ENCODE measurements at regions not wholly inside any gene's neighbourhood (a gene's known extent, or its start where the extent isn't known, plus 50 kb on each side); places are given as distances from the start of the nearest gene placed in this dataset.

- no peak for ATAC-seq (replicated peaks)
- no peak overlapping the region for H3K4me3 Mint-ChIP-seq
- H3K36me3 Mint-ChIP-seq (ENCODE audit: insufficient read depth): no peaks in the 10 kb centered on the region
- H3K27ac Mint-ChIP-seq: no peak overlapping the region
- DNase-seq: no peak
- no peaks in the 10 kb centered on the region for H3K9me3 Mint-ChIP-seq
- H3K27me3 Mint-ChIP-seq: no peaks in the 10 kb centered on the region
- no peaks in the 10 kb centered on the region for H3K4me1 Mint-ChIP-seq (ENCODE audit: low read depth in 2 of 2)
Measured at GRCh38 chr18:27582760-27583412, 397.8 kb upstream of the CHST9 start.

- no peaks in the 10 kb centered on the region for H3K36me3 Mint-ChIP-seq (ENCODE audit: insufficient read depth)
- H3K4me3 Mint-ChIP-seq: no peak overlapping the region
- H3K27me3 Mint-ChIP-seq: no peaks in the 10 kb centered on the region
- no peaks in the 10 kb centered on the region for H3K9me3 Mint-ChIP-seq
- ATAC-seq (replicated peaks) (no peak), DNase-seq (no peak)
- no peak overlapping the region for H3K27ac Mint-ChIP-seq
- H3K4me1 Mint-ChIP-seq (ENCODE audit: low read depth in 2 of 2): no peaks in the 10 kb centered on the region
Measured at GRCh38 chr18:27581296-27581904, 396.3 kb upstream of the CHST9 start.

- Mint-ChIP-seq H3K27me3 (no peaks in the 10 kb centered on the region), H3K4me1 (ENCODE audit: low read depth in 2 of 2) (no peaks in the 10 kb centered on the region), H3K9me3 (peaks cover 0 to 6% of the 10 kb centered on the region in 2 donors), H3K36me3 (ENCODE audit: insufficient read depth) (no peaks in the 10 kb centered on the region), H3K4me3 (no peak overlapping the region), H3K27ac (no peak overlapping the region)
- ATAC-seq (replicated peaks) (no peak), DNase-seq (no peak)
Measured at GRCh38 chr18:27579364-27579763, 394.3 kb upstream of the CHST9 start.

- no peaks in the 10 kb centered on the region for H3K4me1 Mint-ChIP-seq (ENCODE audit: low read depth in 2 of 2)
- no peak for ATAC-seq (replicated peaks)
- H3K36me3 Mint-ChIP-seq (ENCODE audit: insufficient read depth): no peaks in the 10 kb centered on the region
- no peak overlapping the region for H3K27ac Mint-ChIP-seq
- H3K9me3 Mint-ChIP-seq: peaks cover 2 to 13% of the 10 kb centered on the region in 2 donors
- no peak overlapping the region for H3K4me3 Mint-ChIP-seq
- no peak for DNase-seq
- no peaks in the 10 kb centered on the region for H3K27me3 Mint-ChIP-seq
Measured at GRCh38 chr18:27577752-27578151, 392.6 kb upstream of the CHST9 start.

GRCh38 chr18:27577265-27577664 is 392.2 kb upstream of the CHST9 start:
- H3K4me1 Mint-ChIP-seq (ENCODE audit: low read depth in 2 of 2): no peaks in the 10 kb centered on the region
- H3K4me3 Mint-ChIP-seq: no peak overlapping the region
- DNase-seq: no peak
- ATAC-seq (replicated peaks): no peak
- H3K9me3 Mint-ChIP-seq: peaks cover 5 to 13% of the 10 kb centered on the region in 2 donors
- no peak overlapping the region for H3K27ac Mint-ChIP-seq
- no peaks in the 10 kb centered on the region for H3K36me3 Mint-ChIP-seq (ENCODE audit: insufficient read depth)
- H3K27me3 Mint-ChIP-seq: no peaks in the 10 kb centered on the region

- Mint-ChIP-seq H3K9me3 (peaks cover 9 to 21% of the 10 kb centered on the region in 2 donors), H3K4me3 (no peak overlapping the region), H3K4me1 (ENCODE audit: low read depth in 2 of 2) (no peaks in the 10 kb centered on the region), H3K36me3 (ENCODE audit: insufficient read depth) (no peaks in the 10 kb centered on the region), H3K27me3 (no peaks in the 10 kb centered on the region), H3K27ac (no peak overlapping the region)
- ATAC-seq (replicated peaks) (no peak), DNase-seq (no peak)
Measured at GRCh38 chr18:27567434-27567833, 382.3 kb upstream of the CHST9 start.

- Mint-ChIP-seq H3K4me3 (no peak overlapping the region), H3K36me3 (ENCODE audit: insufficient read depth) (no peaks in the 10 kb centered on the region), H3K4me1 (ENCODE audit: low read depth in 2 of 2) (no peaks in the 10 kb centered on the region), H3K9me3 (peaks cover 9 to 21% of the 10 kb centered on the region in 2 donors), H3K27me3 (no peaks in the 10 kb centered on the region), H3K27ac (no peak overlapping the region)
- ATAC-seq (replicated peaks) (no peak), DNase-seq (no peak)
Measured at GRCh38 chr18:27564066-27564465, 379.0 kb upstream of the CHST9 start.

- H3K4me3 Mint-ChIP-seq: no peak overlapping the region
- ATAC-seq (replicated peaks) (no peak), DNase-seq (no peak)
- no peaks in the 10 kb centered on the region for H3K36me3 Mint-ChIP-seq (ENCODE audit: insufficient read depth)
- H3K27ac Mint-ChIP-seq: no peak overlapping the region
- H3K4me1 Mint-ChIP-seq (ENCODE audit: low read depth in 2 of 2): no peaks in the 10 kb centered on the region
- peaks cover 15 to 20% of the 10 kb centered on the region in 2 donors for H3K9me3 Mint-ChIP-seq
- H3K27me3 Mint-ChIP-seq: no peaks in the 10 kb centered on the region
Measured at GRCh38 chr18:27558388-27559155, 373.5 kb upstream of the CHST9 start.

- H3K9me3 Mint-ChIP-seq: peaks cover 7 to 15% of the 10 kb centered on the region in 2 donors
- no peak overlapping the region for H3K4me3 Mint-ChIP-seq
- no peaks in the 10 kb centered on the region for H3K36me3 Mint-ChIP-seq (ENCODE audit: insufficient read depth)
- ATAC-seq (replicated peaks) (no peak), DNase-seq (no peak)
- H3K27ac Mint-ChIP-seq: no peak overlapping the region
- H3K27me3 Mint-ChIP-seq: no peaks in the 10 kb centered on the region
- H3K4me1 Mint-ChIP-seq (ENCODE audit: low read depth in 2 of 2): no peaks in the 10 kb centered on the region
Measured at GRCh38 chr18:27556741-27557140, 371.6 kb upstream of the CHST9 start.

GRCh38 chr18:27549335-27550039 is 364.4 kb upstream of the CHST9 start:
- Mint-ChIP-seq H3K27me3 (no peaks in the 10 kb centered on the region), H3K36me3 (ENCODE audit: insufficient read depth) (no peaks in the 10 kb centered on the region), H3K27ac (no peak overlapping the region), H3K4me3 (no peak overlapping the region), H3K9me3 (peaks cover 5 to 33% of the 10 kb centered on the region in 2 donors), H3K4me1 (ENCODE audit: low read depth in 2 of 2) (no peaks in the 10 kb centered on the region)
- no peak for DNase-seq
- no peak for ATAC-seq (replicated peaks)

- H3K4me3 Mint-ChIP-seq: no peak overlapping the region
- no peaks in the 10 kb centered on the region for H3K36me3 Mint-ChIP-seq (ENCODE audit: insufficient read depth)
- H3K9me3 Mint-ChIP-seq: peaks cover 4 to 33% of the 10 kb centered on the region in 2 donors
- no peaks in the 10 kb centered on the region for H3K27me3 Mint-ChIP-seq
- ATAC-seq (replicated peaks): no peak
- H3K4me1 Mint-ChIP-seq (ENCODE audit: low read depth in 2 of 2): no peaks in the 10 kb centered on the region
- DNase-seq: no peak
- H3K27ac Mint-ChIP-seq: no peak overlapping the region
Measured at GRCh38 chr18:27546991-27547390, 361.9 kb upstream of the CHST9 start.

- no peak for ATAC-seq (replicated peaks)
- Mint-ChIP-seq H3K4me1 (ENCODE audit: low read depth in 2 of 2) (no peaks in the 10 kb centered on the region), H3K27ac (no peak overlapping the region)
Measured at GRCh38 chr18:27544206-27544605, 359.1 kb upstream of the CHST9 start.

GRCh38 chr18:27541293-27541692 is 356.2 kb upstream of the CHST9 start:
- no peak for DNase-seq
- no peak for ATAC-seq (replicated peaks)
- H3K4me3 Mint-ChIP-seq: no peak overlapping the region
- no peaks in the 10 kb centered on the region for H3K27me3 Mint-ChIP-seq
- H3K9me3 Mint-ChIP-seq: peaks cover 11 to 13% of the 10 kb centered on the region in 2 donors
- H3K36me3 Mint-ChIP-seq (ENCODE audit: insufficient read depth): no peaks in the 10 kb centered on the region
- no peaks in the 10 kb centered on the region for H3K4me1 Mint-ChIP-seq (ENCODE audit: low read depth in 2 of 2)
- no peak overlapping the region for H3K27ac Mint-ChIP-seq

More at GRCh38 chr18:27544206-27544605, 359.1 kb upstream of the CHST9 start:
- Mint-ChIP-seq H3K27me3 (no peaks in the 10 kb centered on the region), H3K9me3 (peaks cover 4 to 22% of the 10 kb centered on the region in 2 donors), H3K36me3 (ENCODE audit: insufficient read depth) (no peaks in the 10 kb centered on the region), H3K4me3 (no peak overlapping the region)
- no peak for DNase-seq

Measured in effector memory CD8-positive, alpha-beta T cell (primary cell).